ENCODE measurements at regions not wholly inside any gene's neighbourhood (a gene's known extent, or its start where the extent isn't known, plus 50 kb on each side); places are given as distances from the start of the nearest gene placed in this dataset.

DNA sequence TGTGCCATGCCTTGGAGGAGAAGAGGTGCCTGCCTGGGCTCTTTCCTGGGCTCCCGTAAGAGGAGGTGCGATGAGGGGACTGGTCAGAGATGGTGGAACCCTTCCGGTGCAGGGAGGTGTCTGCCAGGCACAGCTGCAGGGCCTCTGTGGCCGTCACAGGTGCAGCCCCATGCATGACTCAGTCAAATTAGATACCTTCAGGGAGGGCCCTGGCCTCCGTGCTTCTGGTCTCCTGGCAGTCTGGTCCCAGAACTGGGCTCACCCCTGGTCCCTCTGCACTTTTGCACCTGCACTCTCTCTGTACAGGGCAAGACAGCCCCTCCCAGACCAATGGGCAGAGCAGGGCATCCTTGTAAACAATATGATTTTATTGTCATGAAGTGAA is 49.9 kb upstream of the LRPAP1 start:
- no peak for TF ChIP-seq JUND (IDR thresholded peaks at IDR 0.05; ENCODE audit: low read depth)
- in situ Hi-C loops (cut with HindIII; ENCODE audit: low pct_unique_long_range_greater_than_20kb, low sequenced_read_pairs): no loop called here
- DNase-seq (ENCODE audit: low read depth in 1 of 2, low spot score in 1 of 2): no peak
